ENCODE measurements at regions not wholly inside any gene's neighbourhood (a gene's known extent, or its start where the extent isn't known, plus 50 kb on each side); places are given as distances from the start of the nearest gene placed in this dataset.

DNA sequence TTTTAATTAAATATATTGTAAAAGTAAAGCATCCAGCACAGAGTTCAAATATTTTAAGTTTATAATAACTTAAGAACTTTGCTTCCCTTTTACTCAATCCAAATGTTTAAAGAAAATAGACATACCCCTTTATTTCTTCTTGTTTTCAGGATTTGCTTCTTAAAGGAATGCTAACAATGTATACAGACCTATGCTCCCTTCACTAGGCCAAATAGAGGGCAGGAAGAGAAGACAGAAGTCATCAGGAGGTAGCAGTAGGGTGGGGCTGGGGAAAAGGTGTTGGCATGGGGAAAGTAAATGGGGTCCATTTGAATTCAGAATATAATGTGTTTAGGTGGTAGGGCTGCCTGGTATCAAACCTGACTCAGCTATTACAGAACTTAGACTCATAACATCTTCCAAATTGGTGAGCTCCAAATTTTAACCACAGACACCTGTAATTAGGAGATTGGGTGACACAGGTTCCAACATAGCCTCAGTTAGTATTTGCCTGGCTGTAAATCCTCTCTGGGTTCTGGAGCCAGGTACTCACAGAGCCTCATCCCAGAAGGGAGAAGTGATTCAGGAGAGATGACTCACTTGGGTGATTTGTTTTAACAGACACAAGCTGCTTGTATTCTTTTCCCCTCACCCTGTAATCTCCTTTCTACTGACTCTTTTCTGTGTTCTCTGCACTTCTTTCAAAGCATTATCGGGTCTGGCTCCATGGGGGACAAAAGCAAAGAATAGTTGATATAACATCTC is 60.1 kb upstream of the DUSP10 start:
- no peak for TF ChIP-seq CTCF (IDR thresholded peaks at IDR 0.05; ENCODE audit: poor library complexity)
- TF ChIP-seq EZH2 (IDR thresholded peaks at IDR 0.05; ENCODE audit: borderline replicate concordance) = no peak
- no peak for TF ChIP-seq EZH2phosphoT487 (IDR thresholded peaks at IDR 0.05; ENCODE audit: low read depth, severe bottlenecking, unreplicated experiment)

All from hepatocyte (in vitro differentiated cells).